Keratinocyte (primary cell): ENCODE measurements at regions not wholly inside any gene's neighbourhood (a gene's known extent, or its start where the extent isn't known, plus 50 kb on each side); places are given as distances from the start of the nearest gene placed in this dataset.

Experiments used
- DNase-seq: peaks from one replicate; pipeline ENCODE4 v3.0.0-alpha.2; 2011; ENCODE audit warnings: low read depth, missing footprints, low spot score
- FAIRE-seq: peaks from 2 replicates; lab custom pipeline; 2011; peaks lifted over from hg19 to GRCh38; lab: Jason Lieb, UNC
- H2AFZ ChIP-seq: 2 replicates; pipeline ENCODE4 v1.6.0; 2012; ENCODE audit warnings: low read length, control low read depth, inconsistent platforms; ENCODE audit not compliant: control insufficient read depth
- H3K27ac ChIP-seq: 2 replicates; pipeline ENCODE4 v1.5.1; 2011; ENCODE audit warnings: low read length; ENCODE audit not compliant: control insufficient read depth, insufficient read depth
- H3K27me3 ChIP-seq: 3 replicates; pipeline ENCODE4 v1.6.0; 2011; ENCODE audit warnings: low read length; ENCODE audit not compliant: control insufficient read depth, insufficient read depth; ENCODE audit errors: extremely low read depth
- H3K36me3 ChIP-seq, 2 experiments: 2 replicates in 1 of 2; 3 replicates in 1 of 2; pipeline ENCODE4 v1.5.1; 2011; ENCODE audit warnings: low read length in 2 of 2, mild to moderate bottlenecking in 1 of 2; ENCODE audit not compliant: control insufficient read depth in 2 of 2, insufficient read depth in 2 of 2; ENCODE audit errors: extremely low read depth in 1 of 2
- H3K4me1 ChIP-seq: 3 replicates; pipeline ENCODE4 v1.5.1; 2011; ENCODE audit warnings: low read length; ENCODE audit not compliant: control insufficient read depth, insufficient read depth; ENCODE audit errors: extremely low read depth
- H3K4me2 ChIP-seq: 3 replicates; pipeline ENCODE4 v1.6.0; 2011; ENCODE audit warnings: low read depth, low read length; ENCODE audit not compliant: control insufficient read depth, insufficient read depth; ENCODE audit errors: extremely low read depth
- H3K4me3 ChIP-seq, 3 experiments: fragments of 200-600 bp in 1 of 3; sonication (generic) in 1 of 3; 2 replicates in 2 of 3; 3 replicates in 1 of 3; pipeline ENCODE4 v1.5.1; 2011 to 2016; ENCODE audit warnings: low read length in 3 of 3, mild to moderate bottlenecking in 3 of 3, control low read depth in 2 of 3, inconsistent platforms in 1 of 3, low read depth in 1 of 3, mixed read lengths in 1 of 3, mixed run types in 1 of 3, moderate library complexity in 1 of 3; ENCODE audit not compliant: control insufficient read depth in 2 of 3, insufficient read depth in 2 of 3; ENCODE audit errors: extremely low read depth in 1 of 3
- H3K79me2 ChIP-seq: 2 replicates; pipeline ENCODE4 v1.6.0; 2012; ENCODE audit warnings: low read length; ENCODE audit not compliant: control insufficient read depth, insufficient read depth
- H3K9ac ChIP-seq: 3 replicates; pipeline ENCODE4 v1.6.0; 2011; ENCODE audit warnings: low read length; ENCODE audit not compliant: control insufficient read depth, insufficient read depth; ENCODE audit errors: extremely low read depth
- H3K9me1 ChIP-seq: 3 replicates; pipeline ENCODE4 v1.6.0; 2011; ENCODE audit warnings: low read length; ENCODE audit not compliant: control insufficient read depth, insufficient read depth; ENCODE audit errors: extremely low read depth
- H3K9me3 ChIP-seq: 2 replicates; pipeline ENCODE4 v1.5.1; 2012; ENCODE audit warnings: low read depth, low read length; ENCODE audit not compliant: control insufficient read depth
- H4K20me1 ChIP-seq: 3 replicates; pipeline ENCODE4 v1.6.0; 2011; ENCODE audit warnings: low read length; ENCODE audit not compliant: control insufficient read depth, insufficient read depth; ENCODE audit errors: extremely low read depth
- EZH2 ChIP-seq: IDR thresholded peaks from one replicate; pipeline ENCODE4 v1.6.1; 2012; ENCODE audit warnings: inconsistent platforms, mild to moderate bottlenecking, low read length, moderate library complexity
- dilution Hi-C: fragments of 300-500 bp; cut with MboI; formaldehyde crosslinking; loops from one replicate; pipeline ENCODE4 v1.7.0; 2020; ENCODE audit warnings: low sequenced_read_pairs; ENCODE audit not compliant: extremely low pct_ligation_motif_present
- TF ChIP-seq, protein P1 (sequence below), 3 experiments: IDR thresholded peaks in 1 of 3; conservative IDR thresholded peaks in 1 of 3; optimal IDR thresholded peaks in 1 of 3; 2 replicates in 2 of 3; 3 replicates in 1 of 3; pipeline versions ENCODE3 to v1.5.1; 2011; ENCODE audit warnings: low read length in 3 of 3, mild to moderate bottlenecking in 3 of 3, moderate library complexity in 2 of 3, control low read depth in 1 of 3, inconsistent platforms in 1 of 3; ENCODE audit not compliant: insufficient read depth in 2 of 3; ENCODE audit errors: extremely low read depth in 1 of 3

DNA sequence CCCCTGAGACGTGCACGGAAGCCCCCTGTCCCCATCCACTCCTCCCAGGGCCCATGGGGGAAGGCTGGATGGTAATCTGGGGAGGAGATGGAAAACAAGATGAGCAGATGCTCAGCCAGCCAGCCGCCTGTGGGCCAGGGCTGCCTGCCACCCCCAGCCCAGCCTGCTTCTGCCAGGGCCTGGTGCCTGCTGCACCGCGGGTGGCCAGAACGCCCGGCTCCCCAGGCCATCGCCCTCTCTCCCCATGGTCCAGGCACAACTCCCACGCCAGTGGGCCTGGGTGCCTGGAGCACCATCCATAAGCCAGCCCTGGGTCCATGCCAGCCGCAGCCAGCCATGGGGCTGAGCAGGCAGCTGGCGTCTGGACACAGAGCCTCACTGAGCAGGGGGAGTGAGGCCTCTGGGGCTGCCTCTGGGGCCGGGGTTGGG is 57.2 kb upstream of the ELN start:
- H3K36me3 ChIP-seq: no peaks in the 10 kb centered on the region

DNA sequence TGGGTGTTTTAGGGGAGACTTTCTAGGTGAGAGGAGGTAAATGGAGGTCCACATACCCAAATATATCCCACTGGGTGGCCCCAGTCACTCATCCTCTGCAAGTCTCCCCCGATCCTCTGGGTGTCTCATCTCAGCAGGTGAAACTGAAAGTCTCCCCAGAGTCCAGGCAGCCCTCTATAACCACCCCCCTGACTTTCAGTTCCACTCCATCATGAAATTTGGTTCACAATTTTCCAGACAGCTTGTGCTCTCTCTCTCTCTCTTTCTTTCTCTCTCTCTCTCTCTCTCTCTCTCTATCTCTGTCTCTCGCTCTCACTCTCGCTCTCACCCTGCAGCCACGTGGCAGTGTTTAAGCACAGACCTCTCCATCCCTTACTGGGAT is 56.7 kb upstream of the ELN start:
- no peaks in the 10 kb centered on the region for H4K20me1 ChIP-seq
- no peaks in the 10 kb centered on the region for H3K36me3 ChIP-seq
- TF ChIP-seq EZH2: no peak
- TF ChIP-seq, protein P1, sequence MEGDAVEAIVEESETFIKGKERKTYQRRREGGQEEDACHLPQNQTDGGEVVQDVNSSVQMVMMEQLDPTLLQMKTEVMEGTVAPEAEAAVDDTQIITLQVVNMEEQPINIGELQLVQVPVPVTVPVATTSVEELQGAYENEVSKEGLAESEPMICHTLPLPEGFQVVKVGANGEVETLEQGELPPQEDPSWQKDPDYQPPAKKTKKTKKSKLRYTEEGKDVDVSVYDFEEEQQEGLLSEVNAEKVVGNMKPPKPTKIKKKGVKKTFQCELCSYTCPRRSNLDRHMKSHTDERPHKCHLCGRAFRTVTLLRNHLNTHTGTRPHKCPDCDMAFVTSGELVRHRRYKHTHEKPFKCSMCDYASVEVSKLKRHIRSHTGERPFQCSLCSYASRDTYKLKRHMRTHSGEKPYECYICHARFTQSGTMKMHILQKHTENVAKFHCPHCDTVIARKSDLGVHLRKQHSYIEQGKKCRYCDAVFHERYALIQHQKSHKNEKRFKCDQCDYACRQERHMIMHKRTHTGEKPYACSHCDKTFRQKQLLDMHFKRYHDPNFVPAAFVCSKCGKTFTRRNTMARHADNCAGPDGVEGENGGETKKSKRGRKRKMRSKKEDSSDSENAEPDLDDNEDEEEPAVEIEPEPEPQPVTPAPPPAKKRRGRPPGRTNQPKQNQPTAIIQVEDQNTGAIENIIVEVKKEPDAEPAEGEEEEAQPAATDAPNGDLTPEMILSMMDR (optimal IDR thresholded peaks at IDR 0.05 in 1 of 3, IDR thresholded peaks at IDR 0.05 in 1 of 3, conservative IDR thresholded peaks at IDR 0.05 in 1 of 3; ENCODE audit: extremely low read depth in 1 of 3, insufficient read depth in 2 of 3, low read length in 3 of 3): no peak
- H3K4me3 ChIP-seq: no peak overlapping the region
- DNase-seq (no peak), FAIRE-seq (no peak)
- no peak overlapping the region for H3K9ac ChIP-seq
- H3K9me1 ChIP-seq: no peaks in the 10 kb centered on the region
- H3K4me2 ChIP-seq: no peak overlapping the region
- H3K79me2 ChIP-seq: no peaks in the 10 kb centered on the region
- H3K27ac ChIP-seq: no peak overlapping the region
- no peaks in the 10 kb centered on the region for H3K9me3 ChIP-seq
- H2AFZ ChIP-seq: no peak overlapping the region
- dilution Hi-C loops: loop anchor here (25.0 kb wide), 1 partner anchor 109 kb away; the partner anchor contains the start of gene TMEM270
- H3K4me1 ChIP-seq: no peaks in the 10 kb centered on the region
- peaks cover 4% of the 10 kb centered on the region for H3K27me3 ChIP-seq

More for the DNA sequence above, 57.2 kb upstream of the ELN start:
- dilution Hi-C loops: loop anchor here (25.0 kb wide), 1 partner anchor 109 kb away; the partner anchor contains the start of gene TMEM270
- H3K4me3 ChIP-seq: no peak overlapping the region
- H3K27me3 ChIP-seq: peaks cover 4% of the 10 kb centered on the region
- no peak overlapping the region for H3K27ac ChIP-seq
- H2AFZ ChIP-seq: no peak overlapping the region
- no peaks in the 10 kb centered on the region for H3K4me1 ChIP-seq
- no peak overlapping the region for H3K9ac ChIP-seq
- H3K9me1 ChIP-seq: no peaks in the 10 kb centered on the region
- FAIRE-seq (no peak), DNase-seq (no peak)
- no peaks in the 10 kb centered on the region for H3K79me2 ChIP-seq
- H3K9me3 ChIP-seq: no peaks in the 10 kb centered on the region
- no peak for TF ChIP-seq EZH2
- TF ChIP-seq, protein P1 (optimal IDR thresholded peaks at IDR 0.05 in 1 of 3, IDR thresholded peaks at IDR 0.05 in 1 of 3, conservative IDR thresholded peaks at IDR 0.05 in 1 of 3; ENCODE audit: extremely low read depth in 1 of 3, insufficient read depth in 2 of 3, low read length in 3 of 3): no peak
- no peak overlapping the region for H3K4me2 ChIP-seq
- no peaks in the 10 kb centered on the region for H4K20me1 ChIP-seq
